Inflammatory macrophage (primary cell): ENCODE measurements at regions not wholly inside any gene's neighbourhood (a gene's known extent, or its start where the extent isn't known, plus 50 kb on each side); places are given as distances from the start of the nearest gene placed in this dataset.
"Not testable (repeated sequence)": the region's sequence is repeated elsewhere in the genome, so short reads cannot be mapped to it uniquely, and the experiment has no call there.

Source experiments
- DNase-seq, 2 donors: peaks; one replicate each; pipeline ENCODE4 v3.0.0-alpha.2; 2020 to 2022

DNA sequence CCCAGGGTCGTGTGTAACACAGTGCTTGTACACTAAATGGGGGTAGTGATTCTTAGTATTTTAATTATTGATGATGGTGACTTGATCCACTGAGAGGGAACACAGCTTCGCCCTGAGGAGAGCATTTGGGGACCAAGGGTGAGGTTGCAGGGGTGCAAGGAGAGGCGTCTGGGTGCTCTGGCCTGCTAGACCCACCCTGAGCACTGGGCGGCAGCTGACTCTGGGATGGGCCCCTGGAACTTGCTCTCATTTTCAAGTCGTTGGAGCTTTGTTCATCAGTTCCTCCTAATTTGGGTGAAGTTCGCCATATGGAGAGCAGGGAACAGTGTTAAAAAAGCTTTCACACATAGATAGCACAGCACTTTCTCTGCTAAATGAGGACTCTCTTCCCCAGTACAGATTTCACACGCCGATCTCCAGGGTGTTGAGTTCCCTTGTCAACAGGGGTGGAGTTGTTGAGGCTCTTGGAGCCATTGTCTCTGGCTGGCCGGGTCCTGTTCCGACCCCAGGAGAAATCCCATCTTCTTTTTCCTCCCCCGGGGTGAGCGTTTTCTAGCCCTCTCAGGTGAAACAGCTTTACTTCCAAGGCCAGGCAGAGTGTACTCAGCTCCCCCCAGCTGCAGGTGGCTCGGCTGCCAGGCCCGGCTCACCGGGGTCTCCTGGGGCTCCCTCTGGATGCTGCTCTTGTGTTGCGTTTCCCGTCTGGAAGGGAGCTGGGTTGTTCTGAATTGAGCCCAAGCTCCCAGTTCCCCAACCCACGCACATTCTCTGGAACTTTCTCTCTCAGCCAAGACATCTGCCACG lies 367.4 kb downstream of the RPS6KC1 start:
- no peak for DNase-seq

DNA sequence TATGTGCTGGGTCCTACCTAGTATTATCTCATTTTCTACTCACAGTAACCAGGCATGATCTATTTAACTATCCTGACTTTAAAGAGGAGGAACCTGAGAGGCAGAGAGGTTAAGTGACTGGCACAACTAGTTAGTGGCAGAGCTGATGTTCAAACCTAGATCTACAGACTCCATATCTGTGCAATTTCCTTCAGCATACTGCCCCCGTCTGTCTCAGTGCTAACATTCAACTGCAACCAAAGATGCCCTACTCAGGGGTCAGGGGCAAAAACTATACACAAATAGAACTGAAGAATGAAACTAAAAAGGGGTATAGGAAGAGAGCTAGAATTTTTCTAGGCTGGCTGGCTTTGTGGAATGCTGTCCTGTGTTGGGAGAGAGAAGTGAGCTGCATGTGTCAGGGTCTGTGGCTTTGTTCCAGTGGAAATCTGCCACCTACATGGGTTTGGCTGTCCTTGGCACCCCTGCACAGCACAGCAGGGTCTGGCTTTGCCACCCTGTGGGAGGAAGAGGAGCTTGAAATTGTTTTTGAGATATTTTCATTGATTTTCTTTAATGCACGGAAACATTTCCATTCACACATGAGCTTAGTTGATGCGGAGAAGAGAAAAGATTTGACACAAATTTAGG lies 368.5 kb downstream of the RPS6KC1 start:
- DNase-seq = no peak

DNA sequence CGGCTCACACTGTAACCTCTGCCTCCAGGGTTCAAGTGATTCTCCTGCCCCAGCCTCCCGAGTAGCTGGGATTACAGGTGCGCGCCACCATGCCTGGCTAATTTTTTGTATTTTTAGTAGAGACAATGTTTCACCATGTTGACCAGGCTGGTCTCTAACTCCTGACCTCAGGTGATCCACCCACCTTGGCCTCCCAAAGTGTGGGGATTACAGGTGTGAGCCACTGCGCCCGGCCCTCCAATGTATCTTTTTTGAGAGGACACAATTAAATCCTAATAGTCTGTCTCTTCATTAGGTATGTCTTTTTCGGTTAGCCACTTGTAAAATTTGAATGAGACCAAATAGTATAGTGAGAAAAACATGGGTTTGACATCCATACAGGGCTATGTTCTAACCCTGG lies 370.1 kb downstream of the RPS6KC1 start:
- DNase-seq = not testable (repeated sequence)

DNA sequence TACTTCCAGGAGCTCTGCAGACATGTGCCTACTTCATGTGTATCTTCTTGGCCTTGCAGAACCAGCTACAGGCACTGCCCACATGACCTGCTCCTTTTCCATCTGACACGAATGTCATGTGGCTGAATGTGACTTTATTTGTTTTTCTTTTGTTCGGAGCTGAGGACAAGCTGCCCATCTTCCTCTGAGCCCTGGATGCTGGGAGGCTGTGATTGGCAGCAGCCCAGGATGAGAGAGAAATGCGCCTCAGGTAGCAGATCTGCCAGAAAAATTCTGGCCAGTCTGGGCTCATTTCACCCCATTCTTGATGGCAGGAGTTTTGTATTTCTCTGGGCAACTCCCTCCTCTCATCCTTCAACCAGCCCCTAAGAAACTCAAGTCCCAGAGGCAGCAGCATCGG lies 372.0 kb downstream of the RPS6KC1 start:
- no peak for DNase-seq

DNA sequence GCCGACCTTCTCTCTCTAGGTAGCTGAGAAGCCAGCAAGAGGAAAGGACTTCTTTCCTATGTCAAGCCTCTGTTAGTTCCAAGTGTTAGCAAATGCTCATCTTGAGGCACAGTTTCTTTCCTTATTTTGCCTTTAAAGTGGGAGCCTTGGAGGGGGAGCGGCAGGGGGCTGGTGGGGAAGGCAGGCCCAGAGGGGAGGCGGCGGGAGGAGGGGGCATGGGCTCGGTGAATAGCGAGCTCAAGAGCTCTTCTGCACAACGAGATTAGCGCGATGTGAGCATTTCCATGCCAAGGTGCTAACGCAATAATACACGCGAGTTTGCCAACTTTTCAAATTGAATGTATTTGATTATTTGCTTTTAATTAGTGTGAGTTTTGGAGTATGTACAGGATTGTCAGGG lies 372.6 kb downstream of the RPS6KC1 start:
- no peak for DNase-seq

DNA sequence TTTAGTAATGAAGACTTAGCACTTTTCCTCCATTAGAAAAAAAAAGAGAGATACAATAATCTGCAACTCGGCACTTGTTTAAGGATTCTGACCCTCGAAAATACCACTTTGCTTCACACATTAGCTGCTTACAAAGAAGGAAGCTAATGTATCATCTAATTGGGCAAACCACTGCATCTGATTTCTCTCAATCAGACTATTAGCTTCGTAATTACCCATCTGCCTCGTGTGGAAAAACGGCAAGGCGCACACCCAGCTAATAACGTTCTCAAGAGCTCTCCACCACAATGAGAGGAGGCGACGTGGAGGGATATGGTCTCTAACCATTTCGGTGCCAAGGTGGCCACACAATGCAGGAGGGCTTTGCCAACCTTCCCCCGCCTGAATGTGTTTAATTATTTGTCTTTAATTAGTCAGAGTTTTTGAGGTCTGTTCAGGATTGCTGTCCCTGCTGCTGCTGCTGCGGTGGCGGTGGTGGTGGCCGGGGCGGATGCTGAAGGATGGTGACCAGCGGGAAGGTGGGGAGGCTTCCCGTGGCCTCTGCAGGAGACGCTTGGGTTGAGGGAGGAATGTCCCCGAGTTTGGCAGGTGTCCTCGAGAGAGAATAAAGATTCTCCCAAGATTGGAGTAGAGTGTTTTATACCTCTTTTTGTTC lies 374.5 kb downstream of the RPS6KC1 start:
- DNase-seq = no peak

DNA sequence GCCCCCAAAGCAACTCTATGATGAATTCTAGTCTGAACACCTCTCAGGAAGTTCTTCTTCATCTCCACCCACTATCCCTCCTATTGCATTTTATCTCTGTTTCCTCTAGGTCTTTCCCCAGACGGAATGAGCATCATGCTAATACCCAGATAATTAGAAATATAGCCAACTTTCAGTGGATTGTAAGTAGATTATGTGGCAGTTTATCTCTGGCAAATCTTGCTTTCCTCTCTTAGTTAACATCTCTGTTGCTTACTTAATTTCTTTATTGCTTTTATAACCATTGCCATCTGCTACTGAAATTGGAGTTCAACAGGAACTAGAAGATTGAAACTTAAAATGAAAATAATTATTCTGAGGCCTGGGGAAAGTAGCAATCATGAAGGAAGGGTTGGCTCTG lies 378.6 kb downstream of the RPS6KC1 start:
- DNase-seq = no peak

DNA sequence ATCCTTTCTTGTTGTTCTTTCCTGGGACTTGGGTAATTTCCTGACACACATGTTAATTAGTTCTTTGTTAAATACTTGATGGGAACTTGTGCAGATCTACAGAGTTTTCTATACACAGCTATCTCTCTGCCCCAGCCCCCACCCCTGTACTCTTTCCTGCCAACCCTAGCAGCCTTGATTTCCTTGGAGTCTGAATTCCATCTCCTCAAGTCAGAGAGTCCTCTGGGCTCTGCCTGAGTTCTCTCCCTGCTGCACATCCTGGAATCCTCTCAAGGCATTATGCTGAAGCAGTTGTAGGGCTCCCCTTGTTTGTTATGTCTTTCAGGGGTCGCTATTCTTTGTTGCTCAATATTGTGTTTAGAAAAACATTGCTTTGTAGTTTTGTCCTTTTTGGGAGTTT lies 384.7 kb downstream of the RPS6KC1 start:
- DNase-seq = no peak

DNA sequence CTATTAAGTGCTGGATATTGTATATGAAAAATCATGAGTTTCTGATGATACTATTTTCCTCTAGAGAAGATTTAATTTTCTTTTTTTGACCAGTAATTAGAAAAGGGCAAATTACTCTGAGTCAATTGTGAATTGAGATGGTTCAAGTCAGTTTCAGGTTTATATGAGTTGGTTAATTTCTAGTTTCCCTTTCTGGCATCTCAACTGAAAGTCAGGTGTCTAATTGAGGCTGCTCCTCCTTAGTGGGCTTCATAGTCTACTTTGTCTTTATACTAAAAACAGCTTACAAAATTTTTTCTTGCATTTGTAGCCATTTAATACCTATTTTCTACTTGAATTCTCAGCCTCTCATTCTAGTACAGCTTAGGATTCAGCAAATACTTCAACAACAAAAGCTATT lies 387.3 kb downstream of the RPS6KC1 start:
- DNase-seq = no peak

DNA sequence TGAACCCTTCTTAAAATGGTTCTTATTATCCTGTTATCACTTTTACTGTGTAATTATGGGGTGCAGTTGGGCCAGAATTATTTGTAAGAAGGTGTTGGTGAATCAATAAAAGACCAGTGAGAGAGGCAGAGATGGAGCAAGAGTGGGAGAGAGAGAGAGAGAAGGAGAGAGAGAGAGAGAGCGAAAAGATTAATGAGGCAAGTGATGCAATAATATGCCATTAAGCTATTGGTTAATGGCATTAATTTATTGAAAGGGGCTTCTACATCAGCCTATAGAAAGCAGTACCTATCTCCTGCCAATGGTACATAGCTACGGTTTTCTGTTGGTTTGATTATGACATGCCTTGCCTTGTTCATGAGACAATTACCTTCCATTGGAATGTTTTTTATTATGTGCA lies 388.7 kb downstream of the RPS6KC1 start:
- no peak for DNase-seq

DNA sequence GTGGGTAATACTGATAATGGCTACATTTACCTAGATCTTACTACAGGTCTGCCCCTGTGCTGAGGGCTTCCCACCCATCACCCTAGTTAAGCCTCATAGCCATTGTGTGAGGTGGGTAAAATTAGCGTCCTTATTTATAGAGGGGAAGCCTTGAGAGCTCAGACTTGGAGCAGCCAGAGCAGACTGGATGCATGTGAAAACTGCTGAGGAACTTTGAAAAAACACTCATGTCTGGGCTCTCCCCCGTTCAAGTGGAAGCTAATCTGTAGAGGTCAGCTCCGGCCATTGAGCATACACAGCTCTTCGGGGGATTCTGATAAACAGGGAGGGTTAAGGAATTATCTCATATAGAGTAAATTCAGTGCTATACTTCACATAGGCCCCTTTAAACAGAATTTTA lies 389.7 kb downstream of the RPS6KC1 start:
- DNase-seq = no peak

DNA sequence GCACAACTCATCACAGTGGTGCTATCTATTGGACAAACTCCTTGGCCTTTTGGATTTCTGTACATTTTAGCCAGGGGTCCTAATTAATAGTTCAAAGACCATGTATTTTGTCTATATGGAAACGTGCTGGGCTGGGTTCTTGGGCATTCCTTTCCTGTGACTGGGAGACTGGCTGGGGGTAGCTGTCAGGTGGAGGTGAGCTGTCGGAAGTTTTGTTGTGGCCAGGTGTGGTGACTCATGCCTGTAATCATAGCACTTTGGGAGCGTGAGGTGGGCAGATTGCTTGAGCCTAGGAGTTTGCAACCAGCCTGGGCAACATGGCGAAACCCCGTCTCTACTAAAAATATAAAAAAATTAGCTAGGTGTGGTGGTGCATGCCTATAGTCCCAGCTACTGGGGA lies 392.4 kb downstream of the RPS6KC1 start:
- no peak for DNase-seq

DNA sequence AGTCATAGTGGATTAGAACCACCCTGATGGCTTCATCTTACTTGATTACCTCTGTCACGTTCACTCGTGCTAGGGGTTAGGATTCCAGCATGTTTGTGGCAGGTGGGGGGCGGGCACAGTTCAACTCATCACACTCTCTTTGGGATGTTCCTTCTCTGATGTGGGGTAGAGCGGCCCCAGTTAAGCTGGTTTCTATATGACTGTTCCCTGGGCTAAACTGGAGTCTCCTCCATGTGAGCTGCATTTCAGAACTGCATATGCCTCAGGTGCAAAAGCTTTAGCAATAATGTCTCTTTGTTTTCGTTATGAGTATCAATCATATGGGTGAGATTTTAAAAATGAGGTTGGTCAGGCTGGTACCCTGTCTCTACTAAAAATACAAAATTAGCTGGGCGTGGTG lies 393.2 kb downstream of the RPS6KC1 start:
- DNase-seq = no peak

DNA sequence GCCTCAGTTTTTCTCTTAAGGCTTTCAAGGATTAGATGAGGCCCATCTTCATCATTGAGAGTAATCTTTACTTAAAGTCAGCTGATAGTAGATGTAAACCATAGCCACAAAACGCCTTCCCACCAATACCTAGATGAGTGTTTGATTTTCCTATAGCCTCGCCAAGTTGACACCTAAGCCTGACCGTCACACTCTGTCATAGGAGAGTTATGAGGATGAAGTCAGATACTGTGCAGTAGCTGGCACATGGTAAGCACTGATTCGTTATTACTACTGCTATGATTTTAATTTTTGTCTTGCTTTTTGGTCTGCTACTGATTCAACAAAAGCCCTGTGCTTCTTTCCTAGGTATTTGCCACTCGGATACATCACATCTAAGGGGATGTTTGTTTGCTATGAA lies 395.5 kb downstream of the RPS6KC1 start:
- DNase-seq = no peak

DNA sequence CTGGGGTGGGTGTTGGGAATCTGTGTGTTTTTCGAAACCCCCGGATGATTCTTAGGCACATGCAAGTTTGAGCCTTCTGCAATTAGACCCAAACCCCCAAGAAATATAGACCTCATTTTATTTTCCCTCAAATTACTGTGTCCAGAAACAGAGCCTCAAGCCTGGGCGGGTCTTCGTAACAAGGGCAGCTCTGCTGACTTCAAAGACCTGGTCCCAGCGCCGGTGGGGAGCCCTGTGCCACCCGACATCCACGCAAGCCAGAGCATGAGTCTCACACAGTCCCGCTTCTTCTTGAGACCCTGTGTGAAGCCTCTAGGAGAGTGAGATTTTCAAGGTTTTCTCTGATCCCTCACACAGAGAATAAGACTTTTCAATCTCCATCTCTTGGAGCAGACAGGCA lies 397.3 kb downstream of the RPS6KC1 start:
- no peak for DNase-seq

DNA sequence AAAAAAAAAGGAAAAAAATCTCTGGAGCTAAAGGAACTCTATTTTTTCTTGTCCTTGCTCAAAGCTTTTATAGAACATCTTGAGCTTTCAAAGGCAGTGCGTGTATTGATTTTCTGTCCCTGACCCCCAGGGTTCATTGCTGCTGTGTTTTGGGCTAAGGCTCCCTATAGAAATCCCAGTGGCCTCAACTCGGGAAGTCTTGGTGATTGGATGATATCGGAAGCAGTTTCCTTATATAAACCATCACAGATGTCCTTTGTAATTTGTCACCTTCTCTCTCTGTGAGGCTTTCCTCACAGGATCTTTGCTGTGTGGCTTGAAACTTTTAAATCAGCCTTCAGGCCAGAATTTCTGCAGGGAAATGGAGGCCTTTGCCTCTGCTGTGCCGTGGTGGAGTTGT lies 397.7 kb downstream of the RPS6KC1 start:
- no peak for DNase-seq

DNA sequence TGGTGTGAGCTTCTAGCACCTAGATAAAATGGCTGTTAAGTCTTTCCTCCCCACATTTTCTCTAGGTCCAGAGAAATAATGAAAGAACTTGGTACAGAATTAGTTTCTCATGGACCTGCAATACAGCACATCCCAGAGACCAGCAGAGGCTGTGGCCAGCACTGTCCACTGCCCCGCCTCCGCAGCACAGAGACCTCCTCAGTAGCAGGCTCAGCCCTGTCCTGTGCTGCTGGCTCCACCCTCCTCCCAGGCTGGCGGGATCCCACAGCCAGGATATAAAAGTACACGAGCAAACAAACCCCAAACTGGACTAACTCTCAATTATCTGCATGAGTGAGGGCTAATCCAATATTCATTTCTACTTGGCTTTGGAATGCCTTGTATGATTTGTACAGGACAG lies 401.5 kb downstream of the RPS6KC1 start:
- DNase-seq = no peak

DNA sequence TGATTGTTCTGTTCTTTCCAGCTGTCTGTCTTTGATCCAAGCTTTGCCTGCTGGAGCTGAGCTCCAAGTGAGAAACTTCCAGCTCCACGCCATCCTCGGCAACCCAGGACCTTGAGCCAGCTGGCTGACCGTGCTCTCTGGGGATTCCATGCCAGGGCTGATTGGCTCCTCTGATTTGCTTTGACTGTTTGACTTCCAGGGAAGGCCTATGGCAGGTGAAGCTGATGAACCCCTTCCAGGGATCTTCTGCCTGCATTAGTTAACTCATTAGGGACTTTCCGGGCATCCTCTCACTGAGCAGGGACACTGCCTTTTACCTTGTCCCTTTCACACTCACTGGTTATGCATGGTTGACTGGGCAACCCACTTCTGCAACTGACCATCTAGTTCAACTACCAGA lies 406.1 kb downstream of the RPS6KC1 start:
- DNase-seq = no peak

DNA sequence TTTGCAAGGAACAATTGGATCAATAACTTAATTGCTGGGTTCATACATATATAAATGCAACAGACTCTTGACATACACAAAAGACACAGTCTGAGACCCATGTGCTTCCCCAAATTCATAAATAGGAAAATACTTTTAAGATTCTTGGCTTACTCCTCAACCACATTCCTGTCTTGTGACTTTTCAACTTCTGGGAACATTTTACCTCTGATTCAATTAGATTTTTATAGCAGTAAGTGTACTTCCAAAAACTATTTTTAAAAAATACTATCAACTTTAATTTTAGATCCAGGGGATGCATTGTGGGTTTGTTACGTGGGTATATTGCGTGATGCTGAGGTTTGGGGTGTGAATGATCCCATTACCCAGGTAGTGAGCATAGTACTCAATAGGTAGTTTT lies 406.7 kb downstream of the RPS6KC1 start:
- no peak for DNase-seq

DNA sequence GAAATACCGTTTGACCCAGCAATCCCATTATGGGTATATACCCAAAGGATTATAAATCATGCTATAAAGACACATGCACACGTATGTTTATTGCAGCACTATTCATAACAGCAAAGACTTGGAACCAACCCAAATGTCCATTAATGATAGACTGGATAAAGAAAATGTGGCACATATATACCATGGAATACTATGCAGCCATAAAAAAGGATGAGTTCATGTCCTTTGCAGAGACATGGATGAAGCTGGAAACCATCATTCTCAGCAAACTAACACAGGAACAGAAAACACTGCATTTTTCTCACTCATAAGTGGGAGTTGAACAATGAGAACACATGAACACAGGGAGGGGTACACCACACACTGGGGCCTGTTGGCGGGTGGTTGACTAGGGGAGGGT lies 411.3 kb downstream of the RPS6KC1 start:
- DNase-seq = not testable (repeated sequence)

DNA sequence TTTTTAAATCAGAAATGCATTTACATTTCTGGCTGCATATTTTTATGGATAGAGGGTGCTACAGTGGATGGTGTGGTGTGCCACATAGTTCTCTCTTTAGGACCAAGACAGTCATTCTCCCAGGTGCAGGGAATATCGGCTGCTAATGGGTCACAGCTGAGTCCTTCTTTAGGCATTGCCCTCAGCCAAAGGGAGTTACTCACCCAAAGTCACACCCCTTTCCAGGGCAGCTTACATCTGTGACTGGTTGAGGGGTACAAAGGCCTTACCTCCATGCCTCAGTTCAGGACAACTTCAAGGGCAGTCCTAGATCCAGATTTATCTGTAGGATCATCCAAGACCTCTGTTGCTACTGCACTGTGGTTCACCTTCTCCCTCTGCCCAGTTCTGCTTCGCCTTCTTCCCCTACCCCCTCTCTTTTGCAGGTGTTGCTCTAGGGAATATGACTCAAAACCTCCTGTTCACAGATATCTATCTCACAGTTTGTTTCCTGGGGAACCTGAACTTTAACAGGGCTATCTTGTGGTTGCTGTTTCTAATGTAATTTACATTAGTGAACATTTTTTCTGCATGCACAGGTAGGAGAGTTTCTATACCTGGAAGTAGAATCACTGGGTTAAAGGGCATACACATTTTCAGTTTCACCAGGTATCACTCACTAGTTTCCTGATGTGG lies 413.9 kb downstream of the RPS6KC1 start:
- no peak for DNase-seq

DNA sequence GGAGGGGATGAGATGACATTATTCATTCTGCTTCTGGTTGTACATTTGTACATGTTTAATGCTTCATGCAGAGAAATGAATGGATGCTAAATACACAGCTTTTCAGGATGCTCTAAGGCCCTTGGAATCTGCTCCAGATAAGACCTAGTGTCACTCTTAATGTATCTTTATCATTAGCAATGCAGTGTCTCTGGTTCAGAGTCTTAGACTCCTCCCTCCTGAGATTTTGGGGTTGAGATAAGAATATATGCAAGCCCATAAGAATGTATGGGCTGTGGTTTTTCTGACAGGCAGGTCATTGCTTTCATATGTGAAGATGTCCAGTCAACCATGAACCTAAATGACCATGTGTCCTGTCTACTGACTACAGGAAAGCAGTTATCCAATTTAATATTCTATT lies 415.5 kb downstream of the RPS6KC1 start:
- DNase-seq = no peak

DNA sequence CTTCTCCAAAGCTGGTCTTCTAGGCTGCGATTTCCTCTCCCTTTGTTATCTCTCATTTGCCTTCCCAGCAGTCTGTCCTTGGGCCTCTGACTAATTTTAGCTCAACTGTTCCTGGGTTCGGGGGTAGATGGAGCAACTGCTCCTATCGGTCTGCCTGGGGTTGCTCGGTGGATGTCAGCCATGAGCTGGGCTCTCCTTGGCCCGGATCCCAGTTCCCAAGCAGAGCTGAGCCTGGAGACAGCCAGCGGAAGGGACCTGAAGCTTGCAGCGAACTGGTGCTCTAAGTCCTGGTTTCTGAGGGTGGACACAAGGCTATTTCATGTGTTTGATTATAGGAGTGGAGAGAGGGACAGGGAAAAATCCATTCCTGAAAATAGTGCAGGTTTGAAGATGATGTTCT lies 423.0 kb downstream of the RPS6KC1 start:
- no peak for DNase-seq

DNA sequence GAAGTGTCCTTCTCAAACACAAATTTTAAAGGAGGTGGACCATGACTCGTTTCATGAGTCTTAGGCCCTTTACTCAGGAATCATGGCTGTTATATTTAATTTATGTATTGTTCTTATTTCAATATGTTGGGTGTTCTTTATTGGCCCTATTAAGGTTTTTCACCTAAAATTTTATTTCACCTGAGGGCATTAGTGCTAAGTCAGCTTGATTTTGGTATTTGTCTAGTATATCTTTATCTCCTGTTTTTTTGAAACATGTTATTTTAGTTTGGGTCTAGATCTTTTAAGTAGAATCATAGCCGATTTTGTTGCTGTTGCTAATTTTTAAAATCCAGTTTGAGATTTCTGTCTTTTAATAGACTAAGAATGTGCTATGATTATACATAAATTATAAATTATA lies 430.4 kb downstream of the RPS6KC1 start:
- DNase-seq = no peak
